Stimulated activated effector memory CD8-positive, alpha-beta T cell treated with anti-CD3 and anti-CD28 coated beads, Interleukin-12 subunit alpha, Interleukin-12 subunit beta, amount 100 ng/mL, for 72 hours (primary cell): ENCODE measurements at regions not wholly inside any gene's neighbourhood (a gene's known extent, or its start where the extent isn't known, plus 50 kb on each side); places are given as distances from the start of the nearest gene placed in this dataset.

Experiments used
- ATAC-seq: fragments of 150-1000 bp; cut with Tn5 transposase; 2 replicates; pipeline ENCODE4 v1.10.0; 2021
- DNase-seq, 2 donors: peaks; one replicate each; pipeline ENCODE4 v3.0.0; 2021 to 2022; ENCODE audit warnings: low spot score in 2 of 2
- H3K27ac Mint-ChIP-seq: one replicate; pipeline ENCODE4 v1.8.0; 2022; ENCODE audit warnings: mild to moderate bottlenecking, mixed read lengths
- H3K36me3 Mint-ChIP-seq: one replicate; pipeline ENCODE4 v1.8.0; 2022; ENCODE audit warnings: mild to moderate bottlenecking, mixed read lengths
- H3K4me1 Mint-ChIP-seq: one replicate; pipeline ENCODE4 v1.8.0; 2022; ENCODE audit warnings: mixed read lengths
- H3K4me3 Mint-ChIP-seq: one replicate; pipeline ENCODE4 v1.8.0; 2022; ENCODE audit warnings: mild to moderate bottlenecking, mixed read lengths
- H3K9me3 Mint-ChIP-seq: one replicate; pipeline ENCODE4 v1.8.0; 2022; ENCODE audit warnings: mixed read lengths

DNA sequence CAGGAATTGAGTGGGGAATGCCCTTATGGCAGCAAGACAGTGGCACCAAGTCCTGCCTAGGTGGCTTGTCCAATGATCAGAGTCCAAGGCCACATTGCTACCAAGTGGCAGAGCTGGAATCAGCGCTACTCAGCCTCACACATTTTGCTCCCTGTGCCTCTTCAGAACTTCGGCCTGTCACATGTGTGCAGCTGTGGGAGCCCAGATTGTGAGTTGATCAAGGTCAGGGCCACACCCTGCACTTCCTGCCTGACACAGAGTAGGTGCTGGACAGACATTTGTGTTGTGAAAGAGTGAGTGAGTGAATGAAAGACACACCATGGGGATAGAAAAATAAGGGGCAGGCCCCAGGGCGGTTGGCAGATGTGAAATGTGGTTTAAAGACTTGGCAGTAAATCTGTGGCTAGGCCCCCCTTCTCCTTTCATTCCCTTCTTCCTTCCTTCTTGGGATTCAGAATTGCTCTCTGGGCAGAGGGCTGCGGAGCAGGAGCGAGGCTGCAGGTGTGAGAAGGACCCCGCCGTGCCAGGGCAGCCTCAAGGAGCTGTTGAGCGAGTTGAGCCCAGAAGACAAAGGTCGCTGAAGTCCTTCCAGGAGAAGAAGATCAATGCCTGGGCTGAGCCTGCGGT, 83.5 kb downstream of the SLC25A47 start:
- Mint-ChIP-seq H3K27ac (peak overlapping the region; percentile 69), H3K36me3 (no peaks in the 10 kb centered on the region), H3K4me3 (peak overlapping the region; percentile 20), H3K4me1 (peaks cover 57% of the 10 kb centered on the region), H3K9me3 (no peaks in the 10 kb centered on the region)
- DNase-seq (no peak), ATAC-seq (peak; percentile 91)

DNA sequence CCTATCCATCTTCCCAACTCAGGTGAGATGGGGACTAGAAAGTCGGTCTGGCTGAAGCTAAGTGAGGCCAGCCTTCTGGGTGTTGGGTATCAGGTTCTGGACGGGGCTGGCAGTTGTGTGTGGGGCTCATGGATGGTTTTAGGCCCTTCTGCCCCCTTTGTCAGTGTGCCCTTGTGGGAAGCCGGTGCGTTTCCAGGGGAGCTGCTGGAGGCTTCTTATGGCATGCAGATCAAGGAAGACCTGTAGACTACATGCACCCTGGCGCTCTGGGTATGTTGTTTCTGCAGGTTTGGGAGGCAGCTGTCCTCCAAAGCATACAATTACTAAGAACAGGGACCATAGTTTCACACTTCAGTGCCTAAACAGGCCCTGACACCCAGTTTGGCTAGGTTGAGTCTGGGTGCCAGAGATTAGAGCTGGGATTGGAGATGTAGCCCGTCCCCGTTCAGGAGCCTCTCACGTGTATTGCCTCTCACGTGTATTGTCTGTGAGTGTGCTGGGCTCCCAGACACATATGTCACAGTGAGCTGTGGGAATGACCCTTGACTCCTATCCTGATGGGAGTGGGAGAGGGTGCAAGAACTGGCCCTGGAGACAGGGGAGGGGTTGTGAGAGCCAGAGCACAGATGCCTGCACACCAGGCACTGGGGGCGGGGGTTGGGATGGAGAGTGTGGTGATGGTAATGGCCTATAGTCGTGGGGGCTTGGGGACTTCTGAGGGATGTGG, 84.4 kb downstream of the SLC25A47 start:
- no peak for ATAC-seq
- H3K9me3 Mint-ChIP-seq, result no peaks in the 10 kb centered on the region
- H3K36me3 Mint-ChIP-seq, result no peaks in the 10 kb centered on the region
- DNase-seq, result no peak
- no peak overlapping the region for H3K4me3 Mint-ChIP-seq
- peak overlapping the region; percentile 69 for H3K27ac Mint-ChIP-seq
- peaks cover 54% of the 10 kb centered on the region for H3K4me1 Mint-ChIP-seq

DNA sequence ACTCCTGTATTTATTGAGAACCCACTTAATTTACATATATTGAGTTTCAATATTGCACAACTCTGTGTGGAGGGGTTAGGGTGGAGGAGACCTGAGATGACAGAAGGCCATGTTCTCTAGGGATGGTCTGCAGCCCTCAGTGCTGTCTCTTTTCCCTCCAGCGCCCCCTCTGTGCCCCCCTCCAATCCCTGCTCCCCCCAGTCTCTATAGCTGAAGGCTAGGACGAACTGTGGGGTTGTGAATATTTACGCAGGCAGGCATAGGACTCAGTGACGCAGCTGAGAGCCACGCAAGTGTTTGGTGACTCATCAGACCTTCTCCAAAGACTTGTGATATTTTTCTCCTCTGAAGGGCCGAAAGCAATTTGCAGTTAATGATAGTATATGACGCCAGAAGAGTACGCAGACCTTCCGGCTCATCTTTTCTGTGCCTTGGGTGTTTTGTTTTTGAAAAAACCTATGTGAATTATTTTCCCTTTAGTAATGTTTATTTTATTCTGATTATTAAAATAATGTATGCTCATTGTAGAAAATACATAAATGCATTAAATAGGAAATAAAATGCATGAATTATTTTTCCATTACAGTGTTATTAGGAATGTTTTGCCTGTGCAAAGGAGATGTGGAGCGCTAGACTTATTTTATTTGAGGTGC, 85.3 kb downstream of the SLC25A47 start:
- ATAC-seq (peak; percentile 74), DNase-seq (no peak)
- Mint-ChIP-seq H3K27ac (no peak overlapping the region), H3K36me3 (no peaks in the 10 kb centered on the region), H3K4me3 (no peak overlapping the region), H3K4me1 (peaks cover 48% of the 10 kb centered on the region), H3K9me3 (no peaks in the 10 kb centered on the region)

DNA sequence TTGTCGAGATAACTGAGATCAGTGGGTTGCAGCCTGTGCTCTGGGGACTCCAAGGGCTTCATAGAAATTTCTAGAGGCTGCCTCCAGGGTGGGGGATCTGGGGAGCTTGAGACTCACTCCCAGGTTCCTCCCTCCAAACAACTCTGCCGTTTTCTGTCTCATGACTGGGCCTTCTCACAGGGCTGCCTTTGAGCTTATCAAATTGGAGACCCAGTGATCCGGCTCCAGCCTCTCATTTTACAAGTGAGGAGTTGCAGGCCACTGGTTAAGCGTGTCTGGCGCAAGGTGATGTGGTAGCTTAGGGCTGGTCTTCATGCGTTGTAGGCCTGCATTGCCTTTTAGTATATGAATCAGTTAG, 85.8 kb downstream of the SLC25A47 start:
- DNase-seq (no peak), ATAC-seq (no peak)
- no peak overlapping the region for H3K27ac Mint-ChIP-seq
- H3K9me3 Mint-ChIP-seq, result no peaks in the 10 kb centered on the region
- H3K4me3 Mint-ChIP-seq, result no peak overlapping the region
- no peaks in the 10 kb centered on the region for H3K36me3 Mint-ChIP-seq
- H3K4me1 Mint-ChIP-seq, result peaks cover 43% of the 10 kb centered on the region

DNA sequence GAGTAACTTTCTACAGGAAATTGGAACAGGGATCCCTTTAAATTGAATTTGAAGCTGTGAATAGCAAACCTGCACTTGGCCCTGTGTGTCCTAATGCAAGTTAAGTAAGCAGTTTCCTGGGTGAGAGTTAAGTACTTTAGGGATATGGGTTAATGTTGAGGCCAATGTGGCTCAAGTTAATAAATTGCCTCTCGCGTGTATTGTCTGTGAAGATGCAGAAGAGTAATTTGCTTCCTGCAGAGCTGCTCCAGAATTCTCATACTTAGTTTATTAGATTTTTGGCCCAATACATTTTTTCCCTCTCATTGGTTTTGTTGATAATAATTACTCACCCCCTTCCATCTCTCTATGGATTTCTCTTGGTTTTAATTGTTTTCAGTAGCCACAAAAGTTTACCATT, 86.5 kb downstream of the SLC25A47 start:
- Mint-ChIP-seq H3K9me3 (no peaks in the 10 kb centered on the region), H3K4me1 (peaks cover 36% of the 10 kb centered on the region), H3K36me3 (no peaks in the 10 kb centered on the region), H3K27ac (no peak overlapping the region), H3K4me3 (no peak overlapping the region)
- DNase-seq (no peak), ATAC-seq (no peak)

DNA sequence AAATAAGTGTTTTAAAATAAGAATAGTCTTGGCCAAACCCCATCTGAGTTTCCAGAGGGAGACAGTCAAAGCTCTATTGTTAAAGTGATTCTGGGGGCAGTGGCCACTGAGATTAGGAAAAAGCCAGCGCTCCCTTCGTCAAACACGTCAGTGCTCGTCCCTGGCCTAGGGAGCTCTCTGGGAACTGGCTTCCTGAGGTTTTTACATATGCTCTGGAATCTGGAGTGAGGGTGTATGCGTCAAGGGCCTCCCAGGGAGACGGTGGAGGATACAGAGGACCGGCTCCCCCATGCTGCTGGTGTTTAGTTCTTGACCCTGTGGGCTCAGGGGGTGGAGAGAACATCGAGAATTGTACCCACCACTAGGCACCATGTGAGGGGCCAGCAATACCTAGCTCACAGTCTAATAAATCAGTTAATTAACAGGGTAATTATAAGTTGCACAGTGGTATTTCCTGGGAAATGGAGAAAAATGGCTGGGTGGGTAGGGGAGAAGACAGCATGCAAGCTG, 87.0 kb downstream of the SLC25A47 start:
- no peak overlapping the region for H3K27ac Mint-ChIP-seq
- ATAC-seq (no peak), DNase-seq (no peak)
- no peak overlapping the region for H3K4me3 Mint-ChIP-seq
- H3K36me3 Mint-ChIP-seq, result no peaks in the 10 kb centered on the region
- peaks cover 32% of the 10 kb centered on the region for H3K4me1 Mint-ChIP-seq
- H3K9me3 Mint-ChIP-seq, result no peaks in the 10 kb centered on the region

DNA sequence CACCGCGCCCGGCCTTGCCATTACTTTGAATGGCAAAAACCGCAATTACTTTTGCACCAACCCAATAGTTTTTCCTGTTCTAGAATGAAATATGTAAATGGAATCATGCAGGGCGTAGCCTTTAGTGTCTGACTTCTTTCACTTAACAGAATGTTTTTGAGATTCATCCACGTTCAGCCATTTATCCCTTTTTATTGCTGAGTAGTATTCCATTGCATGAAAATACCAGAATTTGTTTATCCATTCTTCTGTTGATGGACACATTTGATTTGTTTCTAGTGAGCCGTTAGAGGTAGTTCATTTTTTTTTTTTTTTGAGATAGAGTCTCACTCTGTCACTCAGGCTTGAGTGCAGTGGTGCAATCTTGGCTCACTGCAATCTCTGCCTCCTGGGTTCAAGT, 90.6 kb downstream of the SLC25A47 start:
- ATAC-seq (no peak), DNase-seq (no peak)
- Mint-ChIP-seq H3K36me3 (no peaks in the 10 kb centered on the region), H3K9me3 (no peaks in the 10 kb centered on the region), H3K4me1 (peaks cover 7% of the 10 kb centered on the region), H3K27ac (no peak overlapping the region), H3K4me3 (no peak overlapping the region)

DNA sequence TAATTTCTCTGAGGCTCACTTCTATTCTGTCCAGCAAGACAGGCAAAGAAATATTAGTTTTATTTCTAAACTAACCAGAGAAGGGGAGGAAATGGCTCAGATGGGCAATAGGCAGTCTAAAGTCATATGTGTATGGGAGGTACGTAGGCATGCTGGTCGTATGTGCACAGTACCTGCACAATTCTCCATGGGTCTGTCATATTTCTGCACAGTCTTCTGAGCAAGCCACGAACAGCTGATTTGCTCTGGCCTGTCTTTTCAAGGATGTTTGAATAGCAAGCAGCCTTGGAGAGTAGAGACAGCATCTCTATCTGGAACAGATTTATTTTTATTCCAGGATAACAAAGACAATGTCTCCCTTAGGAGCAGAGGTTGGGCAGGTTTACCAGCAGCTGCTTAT, 92.1 kb downstream of the SLC25A47 start:
- no peaks in the 10 kb centered on the region for H3K9me3 Mint-ChIP-seq
- H3K27ac Mint-ChIP-seq, result no peak overlapping the region
- peaks cover 7% of the 10 kb centered on the region for H3K4me1 Mint-ChIP-seq
- H3K4me3 Mint-ChIP-seq, result no peak overlapping the region
- H3K36me3 Mint-ChIP-seq, result no peaks in the 10 kb centered on the region
- ATAC-seq (no peak), DNase-seq (no peak)

DNA sequence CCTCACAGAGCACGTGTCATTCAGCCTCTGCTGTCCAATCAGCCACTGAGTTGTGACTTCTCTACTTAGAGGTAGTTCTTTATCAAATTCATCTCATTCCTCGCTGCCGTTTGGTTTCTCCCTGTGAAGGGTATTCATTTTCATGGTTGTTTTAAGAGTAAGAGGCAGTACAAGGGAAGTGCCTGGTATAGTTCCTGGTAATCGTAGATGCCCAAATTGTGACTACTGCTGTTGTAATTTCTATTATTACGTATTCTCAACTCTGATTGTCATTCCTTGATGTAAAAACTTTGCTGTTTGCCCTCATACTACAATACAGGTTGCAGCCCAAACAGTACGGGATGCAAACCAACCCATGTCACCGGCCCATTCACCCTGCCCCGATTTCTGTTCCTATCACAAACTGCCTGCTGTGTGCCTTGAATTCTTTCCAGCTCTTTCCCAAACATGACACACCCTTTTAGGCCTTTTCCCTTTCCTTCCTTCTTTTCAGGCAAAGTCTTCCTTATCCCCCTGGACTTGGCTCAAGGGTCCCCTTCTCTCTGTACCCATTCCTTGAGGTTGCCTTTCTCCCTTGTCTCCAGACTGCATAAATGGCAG, 93.0 kb downstream of the SLC25A47 start:
- Mint-ChIP-seq H3K9me3 (no peaks in the 10 kb centered on the region), H3K4me1 (peaks cover 13% of the 10 kb centered on the region), H3K27ac (no peak overlapping the region), H3K4me3 (no peak overlapping the region), H3K36me3 (no peaks in the 10 kb centered on the region)
- DNase-seq (no peak), ATAC-seq (no peak)

DNA sequence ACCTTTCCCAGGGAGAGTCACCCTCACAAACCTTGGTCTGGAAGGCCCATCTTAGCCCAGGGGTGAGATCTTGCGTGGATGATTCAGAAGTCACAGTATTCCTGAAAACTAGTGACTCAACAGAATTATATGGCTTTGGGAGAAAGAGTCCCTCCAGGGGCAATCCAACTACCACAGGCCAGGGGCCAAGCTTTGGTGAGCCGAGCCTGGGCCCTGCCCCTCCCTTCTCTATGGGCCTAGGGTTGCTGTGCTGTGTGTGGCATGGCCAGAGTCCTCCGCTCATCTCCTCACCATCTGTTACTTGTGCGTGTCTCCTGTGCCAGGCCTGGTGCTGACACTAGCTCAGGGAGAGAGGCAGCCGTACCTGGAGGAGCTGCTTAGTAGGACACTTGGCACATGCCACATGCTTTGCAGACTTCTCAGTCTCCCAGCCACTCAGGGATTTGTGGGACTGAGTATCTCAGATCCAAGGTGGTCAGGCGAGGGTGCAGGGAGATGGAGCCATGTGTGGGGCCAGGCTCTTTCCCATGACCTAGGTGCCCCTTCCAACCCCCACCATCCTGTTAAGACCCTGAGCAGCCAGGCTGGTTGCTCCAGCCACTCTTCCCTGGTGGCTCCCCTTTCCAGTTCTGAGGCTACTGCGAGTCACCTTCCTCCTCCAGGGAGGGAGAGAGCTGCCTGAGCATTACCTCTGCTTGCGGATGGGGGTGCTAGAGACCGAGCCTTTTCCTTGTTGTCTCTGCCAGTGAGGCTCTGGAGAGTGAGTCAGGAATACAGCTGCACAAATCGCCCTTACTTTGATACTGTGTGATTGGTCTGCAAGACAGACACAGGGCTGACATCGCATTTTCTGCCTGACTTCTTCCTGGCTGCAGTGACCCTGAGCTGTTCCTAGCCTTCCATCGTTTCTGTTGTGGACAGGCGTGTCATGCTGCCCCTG, 94.1 kb downstream of the SLC25A47 start:
- Mint-ChIP-seq H3K4me3 (no peak overlapping the region), H3K27ac (no peak overlapping the region)
- DNase-seq, result no peak

DNA sequence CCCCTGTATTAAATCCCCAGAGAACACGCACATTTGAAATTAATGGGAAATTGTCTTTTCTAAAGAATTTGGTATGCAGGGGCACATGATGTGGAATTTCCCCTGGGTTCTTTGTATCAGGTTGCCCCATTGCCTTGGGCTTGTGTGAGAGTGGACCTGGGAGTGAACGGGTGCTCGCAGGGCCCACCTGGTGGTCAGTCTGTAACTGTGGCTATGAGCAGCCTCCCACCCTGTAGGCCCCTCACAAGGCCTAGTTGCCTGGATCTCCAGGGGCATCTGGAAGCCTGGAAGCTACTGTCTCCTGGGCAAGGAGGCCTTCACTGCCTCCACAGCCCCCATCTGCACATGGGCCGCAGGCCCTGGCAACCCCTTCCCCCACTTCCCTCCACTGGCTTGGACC, 96.7 kb downstream of the SLC25A47 start:
- ATAC-seq, result no peak

More for the DNA sequence above, 94.1 kb downstream of the SLC25A47 start:
- Mint-ChIP-seq H3K36me3 (no peaks in the 10 kb centered on the region), H3K9me3 (no peaks in the 10 kb centered on the region), H3K4me1 (peaks cover 13% of the 10 kb centered on the region)
- ATAC-seq, result no peak

DNA sequence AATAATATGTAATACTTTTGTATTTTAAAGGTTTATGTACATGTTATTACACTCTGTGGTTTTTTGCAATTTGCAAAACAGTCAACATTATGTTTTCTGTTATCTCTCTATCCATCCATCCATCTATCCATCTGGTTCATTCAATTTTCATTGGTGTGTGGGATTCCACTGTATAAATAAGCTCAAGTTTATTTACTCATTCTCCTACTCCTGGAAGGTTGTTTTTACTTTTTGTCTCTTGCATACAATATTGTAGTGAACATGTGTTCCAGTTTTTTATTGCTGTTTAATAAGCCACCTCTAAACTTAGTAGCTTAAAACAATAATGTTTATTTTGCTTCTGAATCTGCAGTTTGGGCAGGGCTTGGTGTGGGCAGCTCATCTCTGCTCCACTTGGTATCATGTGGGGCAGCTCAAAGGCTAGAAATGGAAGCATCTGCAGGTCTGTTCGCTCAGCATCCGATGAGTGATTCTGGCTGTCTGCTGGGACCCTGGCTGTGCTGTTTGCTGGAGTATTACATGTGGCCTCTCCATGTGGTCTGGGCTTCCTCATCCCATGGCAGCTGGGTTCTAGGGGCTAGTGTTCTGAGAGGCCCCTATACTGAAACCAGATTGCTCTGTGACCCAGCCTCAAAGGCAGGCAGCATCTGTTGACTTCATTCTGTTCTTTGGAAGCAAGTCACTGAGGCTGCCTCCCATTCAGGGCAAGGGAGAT, 98.8 kb downstream of the SLC25A47 start:
- H3K4me1 Mint-ChIP-seq, result peaks cover 17% of the 10 kb centered on the region
- H3K27ac Mint-ChIP-seq, result no peak overlapping the region
- no peak for ATAC-seq
- H3K36me3 Mint-ChIP-seq, result no peaks in the 10 kb centered on the region
- no peak for DNase-seq
- no peak overlapping the region for H3K4me3 Mint-ChIP-seq
- H3K9me3 Mint-ChIP-seq, result no peaks in the 10 kb centered on the region

More for the DNA sequence above, 96.7 kb downstream of the SLC25A47 start:
- no peak overlapping the region for H3K27ac Mint-ChIP-seq
- no peak overlapping the region for H3K4me3 Mint-ChIP-seq
- peaks cover 18% of the 10 kb centered on the region for H3K4me1 Mint-ChIP-seq
- DNase-seq, result no peak
- H3K9me3 Mint-ChIP-seq, result no peaks in the 10 kb centered on the region
- H3K36me3 Mint-ChIP-seq, result no peaks in the 10 kb centered on the region

DNA sequence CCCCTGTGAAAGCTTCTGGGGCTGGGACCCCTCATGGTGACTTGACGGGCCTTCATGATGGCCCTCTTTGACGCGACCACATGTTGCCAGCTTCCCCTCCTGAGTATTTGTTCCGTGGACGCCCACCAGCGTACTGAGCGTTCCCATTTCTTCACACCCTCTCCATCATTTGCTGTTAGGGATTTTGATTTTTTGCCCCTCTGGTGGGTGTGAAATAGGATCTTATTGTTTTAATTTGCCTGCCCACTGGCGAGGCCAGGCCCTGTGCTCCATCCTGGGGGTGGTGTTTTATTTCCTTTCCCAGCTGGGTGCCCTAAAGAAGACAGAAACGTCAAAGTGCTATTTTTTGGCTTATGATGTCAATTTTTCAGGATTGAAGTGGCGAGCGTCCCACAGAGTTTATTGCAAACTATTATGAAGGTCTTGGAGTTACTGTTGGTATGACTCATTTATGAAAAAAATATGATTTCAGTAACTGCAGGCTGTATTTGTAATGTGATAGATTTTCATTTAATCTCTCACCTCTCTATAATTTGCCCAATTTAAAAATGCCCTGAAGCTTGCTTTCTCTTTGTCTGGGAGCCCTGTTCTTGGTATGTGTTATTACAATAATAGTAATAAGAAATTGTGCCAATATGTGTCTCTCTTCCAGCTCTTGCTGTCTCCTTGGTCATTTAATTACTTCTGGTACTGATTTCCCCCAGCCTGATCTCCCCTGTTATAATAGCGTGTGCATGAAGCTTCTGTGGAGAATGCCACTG, 99.6 kb downstream of the SLC25A47 start:
- Mint-ChIP-seq H3K9me3 (no peaks in the 10 kb centered on the region), H3K36me3 (no peaks in the 10 kb centered on the region), H3K4me3 (no peak overlapping the region), H3K27ac (peak overlapping the region; percentile 7), H3K4me1 (peaks cover 24% of the 10 kb centered on the region)
- no peak for ATAC-seq
- no peak for DNase-seq
